Fibroblast of mammary gland (primary cell): ENCODE measurements at regions not wholly inside any gene's neighbourhood (a gene's known extent, or its start where the extent isn't known, plus 50 kb on each side); places are given as distances from the start of the nearest gene placed in this dataset.
A peak's percentile ranks its signal among the peaks of the same experiment; 100 is the strongest.

ENCODE experiments used
- DNase-seq: peaks from one replicate; pipeline ENCODE4 v3.0.0-alpha.2; 2010; ENCODE audit warnings: low read depth
- H3K4me3 ChIP-seq: 2 replicates; pipeline ENCODE4 v1.5.1; 2011; ENCODE audit warnings: low read depth, mild to moderate bottlenecking, low read length, moderate library complexity; ENCODE audit not compliant: control insufficient read depth
- TF ChIP-seq, protein P1 (sequence below): conservative IDR thresholded peaks from 2 replicates; pipeline ENCODE4 v1.5.1; 2011; ENCODE audit warnings: low read depth, low read length, inconsistent platforms; ENCODE audit not compliant: control insufficient read depth, insufficient read depth

DNA sequence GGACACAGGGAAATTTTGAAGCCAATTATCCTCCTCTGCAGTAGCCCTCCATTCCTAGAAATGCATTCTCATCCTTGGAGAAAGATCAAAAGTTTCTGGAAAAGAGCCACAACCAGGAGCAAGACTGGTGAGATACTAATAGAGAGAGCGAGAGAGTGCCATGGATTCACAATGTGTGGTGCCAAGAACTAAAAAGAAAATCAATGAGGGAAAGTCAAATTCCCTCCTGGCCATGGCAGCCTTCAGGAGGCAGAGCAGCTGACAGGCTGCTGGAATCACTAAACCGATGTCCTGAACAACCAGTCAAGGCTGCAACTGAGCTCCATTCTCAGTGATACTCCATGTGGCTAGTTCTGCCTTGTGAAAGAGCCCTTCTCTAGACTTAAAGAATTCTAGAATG is 561.0 kb downstream of the SOX6 start:
- no peak for DNase-seq
- TF ChIP-seq, protein P1, sequence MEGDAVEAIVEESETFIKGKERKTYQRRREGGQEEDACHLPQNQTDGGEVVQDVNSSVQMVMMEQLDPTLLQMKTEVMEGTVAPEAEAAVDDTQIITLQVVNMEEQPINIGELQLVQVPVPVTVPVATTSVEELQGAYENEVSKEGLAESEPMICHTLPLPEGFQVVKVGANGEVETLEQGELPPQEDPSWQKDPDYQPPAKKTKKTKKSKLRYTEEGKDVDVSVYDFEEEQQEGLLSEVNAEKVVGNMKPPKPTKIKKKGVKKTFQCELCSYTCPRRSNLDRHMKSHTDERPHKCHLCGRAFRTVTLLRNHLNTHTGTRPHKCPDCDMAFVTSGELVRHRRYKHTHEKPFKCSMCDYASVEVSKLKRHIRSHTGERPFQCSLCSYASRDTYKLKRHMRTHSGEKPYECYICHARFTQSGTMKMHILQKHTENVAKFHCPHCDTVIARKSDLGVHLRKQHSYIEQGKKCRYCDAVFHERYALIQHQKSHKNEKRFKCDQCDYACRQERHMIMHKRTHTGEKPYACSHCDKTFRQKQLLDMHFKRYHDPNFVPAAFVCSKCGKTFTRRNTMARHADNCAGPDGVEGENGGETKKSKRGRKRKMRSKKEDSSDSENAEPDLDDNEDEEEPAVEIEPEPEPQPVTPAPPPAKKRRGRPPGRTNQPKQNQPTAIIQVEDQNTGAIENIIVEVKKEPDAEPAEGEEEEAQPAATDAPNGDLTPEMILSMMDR: no peak
- no peak overlapping the region for H3K4me3 ChIP-seq

DNA sequence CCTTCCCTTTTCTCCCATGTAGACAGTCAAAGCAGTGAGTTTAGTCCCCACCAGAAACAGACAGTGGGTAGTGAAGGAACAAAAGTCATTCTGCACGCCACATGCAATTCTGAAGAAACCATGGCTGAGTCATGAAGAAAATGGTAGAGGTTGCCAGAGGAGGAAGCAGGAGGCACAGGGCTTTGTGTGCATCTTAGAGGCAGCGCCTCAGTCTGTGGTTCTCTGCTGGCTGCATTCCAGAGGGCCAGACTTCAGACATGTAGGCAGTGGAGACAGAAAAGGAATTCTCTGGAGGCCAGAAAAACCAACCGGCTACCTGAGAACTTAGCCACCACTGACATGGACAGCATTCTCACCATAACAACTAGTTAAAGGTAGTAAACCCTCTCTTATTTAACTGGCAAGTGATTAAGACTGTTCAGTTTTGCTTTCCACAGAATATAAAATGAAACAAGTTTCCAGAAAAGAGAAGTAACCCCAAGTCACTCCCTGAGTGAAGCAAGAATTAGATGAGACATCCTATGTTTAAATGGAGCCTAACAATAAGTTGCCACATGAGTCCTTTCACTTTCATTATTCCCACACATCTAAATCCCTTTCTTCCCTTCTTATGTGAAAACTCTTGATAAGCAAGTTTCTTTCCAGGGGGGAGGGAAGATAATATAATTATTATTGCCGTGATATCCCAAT is 556.1 kb downstream of the SOX6 start:
- TF ChIP-seq, protein P1: no peak
- DNase-seq: peak; percentile 71
- no peak overlapping the region for H3K4me3 ChIP-seq

DNA sequence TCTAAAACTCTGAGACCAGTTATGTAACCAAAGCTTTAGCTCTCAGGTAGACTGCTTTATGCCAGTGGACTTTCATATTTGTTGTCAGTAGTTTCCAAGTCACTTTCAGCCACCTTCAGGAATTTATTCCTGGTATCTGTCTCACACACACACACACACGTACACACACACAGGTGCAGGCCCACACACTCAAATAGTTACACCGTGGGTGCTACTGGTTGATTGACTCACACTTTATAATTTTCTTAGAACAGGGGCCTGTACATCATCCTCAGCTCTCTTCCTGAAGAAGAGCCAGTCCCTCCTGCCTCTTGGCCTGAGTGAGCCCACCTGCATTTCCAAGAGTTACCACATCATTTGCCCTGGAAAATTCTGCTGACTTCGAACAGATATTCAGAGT is 555.2 kb downstream of the SOX6 start:
- no peak overlapping the region for H3K4me3 ChIP-seq
- no peak for DNase-seq
- TF ChIP-seq, protein P1: no peak

DNA sequence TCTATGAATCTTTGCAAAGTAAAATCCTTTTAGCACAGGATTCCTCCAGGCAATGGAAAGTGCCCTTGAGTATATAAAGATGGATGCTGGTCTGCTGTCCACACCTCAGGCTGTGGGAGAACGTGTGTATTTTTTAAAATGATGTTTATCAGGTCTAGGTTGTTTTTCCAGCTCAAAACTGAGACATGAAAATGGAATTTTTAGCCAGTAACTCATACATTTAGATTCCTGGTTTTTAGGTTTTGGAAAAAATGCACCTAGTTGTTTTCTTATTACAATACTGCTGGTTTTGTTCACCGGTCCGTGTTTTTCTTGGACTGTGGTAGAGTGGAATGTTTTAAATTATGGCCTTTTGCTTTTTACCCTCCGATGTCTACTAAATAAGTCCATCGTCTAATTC is 554.7 kb downstream of the SOX6 start:
- no peak overlapping the region for H3K4me3 ChIP-seq
- TF ChIP-seq, protein P1: no peak
- no peak for DNase-seq

DNA sequence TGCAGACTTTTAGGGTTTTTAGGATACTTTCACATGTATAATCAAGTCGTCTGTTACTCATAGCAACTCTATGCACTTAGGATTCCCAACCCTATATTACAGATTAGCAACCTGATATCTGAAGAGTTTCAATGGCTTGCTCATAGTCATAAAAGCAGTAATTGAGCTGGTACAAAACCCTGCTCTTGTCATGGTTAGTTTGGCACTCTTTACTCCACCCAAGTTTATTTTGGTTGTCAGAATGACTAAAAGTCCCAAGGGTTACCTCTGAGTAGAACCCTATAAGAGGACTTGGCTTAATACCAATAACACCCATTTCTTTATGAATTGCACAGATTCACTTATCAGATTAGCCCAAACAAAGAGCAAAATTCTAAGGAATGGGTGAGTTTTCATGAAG is 550.6 kb downstream of the SOX6 start:
- DNase-seq: no peak
- H3K4me3 ChIP-seq: no peak overlapping the region
- TF ChIP-seq, protein P1: no peak

DNA sequence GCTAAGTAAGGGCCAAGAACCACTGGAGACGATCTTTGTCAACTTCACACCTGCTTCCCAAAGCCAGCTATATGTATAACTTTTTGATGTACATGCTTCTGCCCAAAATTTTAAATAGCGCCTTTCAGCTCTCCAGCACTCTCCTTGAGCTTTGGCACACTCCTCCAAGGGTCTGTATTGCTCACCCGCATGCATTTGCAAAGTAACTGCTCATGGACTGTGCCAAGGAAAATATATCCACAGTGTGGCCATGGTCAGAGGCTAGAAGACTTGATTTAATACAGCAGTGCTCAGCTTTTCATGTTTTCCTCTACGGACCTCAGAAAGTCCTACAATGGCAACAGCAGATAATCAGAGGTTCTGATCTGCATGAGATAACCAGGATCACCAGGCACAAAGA is 550.1 kb downstream of the SOX6 start:
- TF ChIP-seq, protein P1: no peak
- DNase-seq: no peak
- no peak overlapping the region for H3K4me3 ChIP-seq

DNA sequence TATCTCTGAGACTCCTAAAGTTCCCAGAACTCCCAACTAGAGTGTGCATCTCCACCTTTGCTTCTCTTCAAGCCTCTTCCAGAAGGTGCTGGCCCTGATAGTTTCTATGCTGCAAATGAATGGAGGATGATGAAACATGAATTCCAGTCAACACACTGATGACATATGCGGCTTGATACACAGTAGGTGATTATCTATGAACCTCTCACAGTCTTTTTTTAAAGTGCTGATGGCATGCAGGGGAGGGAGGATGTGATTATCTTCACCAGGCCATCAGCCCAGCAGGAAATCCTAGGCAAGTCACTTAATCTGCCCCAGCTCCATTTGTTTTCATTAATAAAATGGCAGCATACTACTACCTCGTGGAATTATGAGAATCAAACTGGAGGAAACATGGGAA is 548.5 kb downstream of the SOX6 start:
- TF ChIP-seq, protein P1: no peak
- no peak for DNase-seq
- no peak overlapping the region for H3K4me3 ChIP-seq
